PC-3 (cell line): ENCODE measurements at regions not wholly inside any gene's neighbourhood (a gene's known extent, or its start where the extent isn't known, plus 50 kb on each side); places are given as distances from the start of the nearest gene placed in this dataset.
A peak's percentile ranks its signal among the peaks of the same experiment; 100 is the strongest.

Experiments used
- ATAC-seq: fragments of 200-7000 bp; cut with Tn5 transposase; 2 replicates; pipeline ENCODE4 v1.9.1; 2020; ENCODE audit warnings: mild to moderate bottlenecking, moderate library complexity
- BruUV-seq: library from RNA; stranded (reverse); fragments of 400-500 nt; replicated peaks from 2 replicates; lab custom pipeline; 2021; lab: Mats Ljungman, UMichigan
- CTCF ChIA-PET: fragments of 300-600 bp; sonication (Branson Sonifier 250); formaldehyde crosslinking; loops from one replicate; lab custom pipeline; 2022; ENCODE audit warnings: antibody characterized with exemption; lab: Charles Lee
- POLR2A ChIA-PET: fragments of 300-600 bp; sonication (Branson Sonifier 250); formaldehyde crosslinking; loops from one replicate; lab custom pipeline; 2022; ENCODE audit warnings: antibody characterized with exemption; ENCODE audit not compliant: unreplicated experiment; lab: Charles Lee
- DNase-seq: peaks from one replicate; pipeline ENCODE4 v3.0.0-alpha.2; 2015
- H2AFZ ChIP-seq: fragments of 300-600 bp; sonication (generic); 2 replicates; pipeline ENCODE4 v1.6.0; 2016; ENCODE audit warnings: antibody characterized with exemption, low read length
- H3F3A ChIP-seq: fragments of 300-600 bp; sonication (generic); one replicate; pipeline ENCODE4 v1.6.0; 2017; ENCODE audit warnings: antibody characterized with exemption, low read length, control low read depth, mild to moderate bottlenecking; ENCODE audit not compliant: unreplicated experiment
- H3K27ac ChIP-seq: fragments of 300-600 bp; sonication (generic); 2 replicates; pipeline ENCODE4 v1.5.1; 2016; ENCODE audit warnings: mild to moderate bottlenecking, low read length
- H3K27me3 ChIP-seq: fragments of 300-600 bp; sonication (generic); 2 replicates; pipeline ENCODE4 v1.6.1; 2016; ENCODE audit warnings: low read length, mixed read lengths
- H3K36me3 ChIP-seq: fragments of 300-600 bp; sonication (generic); 2 replicates; pipeline ENCODE4 v1.6.1; 2016; ENCODE audit warnings: low read depth, mixed run types, low read length, mixed read lengths
- H3K4me1 ChIP-seq: fragments of 300-600 bp; sonication (generic); 2 replicates; pipeline ENCODE4 v1.5.1; 2016; ENCODE audit warnings: low read length; ENCODE audit not compliant: insufficient read depth
- H3K4me2 ChIP-seq: fragments of 300-600 bp; sonication (generic); 2 replicates; pipeline ENCODE4 v1.6.0; 2016; ENCODE audit warnings: low read length
- H3K4me3 ChIP-seq: fragments of 300-600 bp; sonication (generic); 2 replicates; pipeline ENCODE4 v1.5.1; 2016; ENCODE audit warnings: mild to moderate bottlenecking, low read length, mixed read lengths
- H3K79me2 ChIP-seq: fragments of 300-600 bp; sonication (generic); 2 replicates; pipeline ENCODE4 v1.6.1; 2017; ENCODE audit warnings: low read length, mixed read lengths
- H3K9ac ChIP-seq: fragments of 300-600 bp; sonication (generic); 2 replicates; pipeline ENCODE4 v1.6.0; 2016; ENCODE audit warnings: mild to moderate bottlenecking, low read length
- H3K9me2 ChIP-seq: fragments of 300-600 bp; sonication (generic); replicated peaks from 2 replicates; pipeline ENCODE4 v1.6.1; 2016; ENCODE audit warnings: mixed run types, low read length, mixed read lengths
- H3K9me3 ChIP-seq: fragments of 300-600 bp; sonication (generic); 2 replicates; pipeline ENCODE4 v1.6.1; 2016; ENCODE audit warnings: low read length, mixed read lengths
- H4K20me1 ChIP-seq: fragments of 300-600 bp; sonication (generic); 2 replicates; pipeline ENCODE4 v1.6.1; 2016; ENCODE audit warnings: low read length, mixed read lengths
- CTCF ChIP-seq: fragments of 300-600 bp; sonication (generic); conservative IDR thresholded peaks from 2 replicates; pipeline ENCODE4 v1.5.1; 2017; ENCODE audit warnings: antibody characterized with exemption, low read depth, mild to moderate bottlenecking, low read length
- EZH2 ChIP-seq: fragments of 300-600 bp; sonication (generic); IDR thresholded peaks from one replicate; pipeline ENCODE4 v1.6.1; 2017; ENCODE audit warnings: antibody characterized with exemption, mild to moderate bottlenecking, low read length; ENCODE audit not compliant: unreplicated experiment
- EZH2phosphoT487 ChIP-seq: fragments of 300-600 bp; sonication (generic); IDR thresholded peaks from 2 replicates; pipeline ENCODE4 v1.6.1; 2018; ENCODE audit warnings: mild to moderate bottlenecking, antibody characterized with exemption, low read length, borderline replicate concordance
- intact Hi-C: fragments of 100-400 bp; cut with micrococcal nuclease; formaldehyde crosslinking; loops from 2 replicates; pipeline ENCODE4 v1.9.0; 2023

DNA sequence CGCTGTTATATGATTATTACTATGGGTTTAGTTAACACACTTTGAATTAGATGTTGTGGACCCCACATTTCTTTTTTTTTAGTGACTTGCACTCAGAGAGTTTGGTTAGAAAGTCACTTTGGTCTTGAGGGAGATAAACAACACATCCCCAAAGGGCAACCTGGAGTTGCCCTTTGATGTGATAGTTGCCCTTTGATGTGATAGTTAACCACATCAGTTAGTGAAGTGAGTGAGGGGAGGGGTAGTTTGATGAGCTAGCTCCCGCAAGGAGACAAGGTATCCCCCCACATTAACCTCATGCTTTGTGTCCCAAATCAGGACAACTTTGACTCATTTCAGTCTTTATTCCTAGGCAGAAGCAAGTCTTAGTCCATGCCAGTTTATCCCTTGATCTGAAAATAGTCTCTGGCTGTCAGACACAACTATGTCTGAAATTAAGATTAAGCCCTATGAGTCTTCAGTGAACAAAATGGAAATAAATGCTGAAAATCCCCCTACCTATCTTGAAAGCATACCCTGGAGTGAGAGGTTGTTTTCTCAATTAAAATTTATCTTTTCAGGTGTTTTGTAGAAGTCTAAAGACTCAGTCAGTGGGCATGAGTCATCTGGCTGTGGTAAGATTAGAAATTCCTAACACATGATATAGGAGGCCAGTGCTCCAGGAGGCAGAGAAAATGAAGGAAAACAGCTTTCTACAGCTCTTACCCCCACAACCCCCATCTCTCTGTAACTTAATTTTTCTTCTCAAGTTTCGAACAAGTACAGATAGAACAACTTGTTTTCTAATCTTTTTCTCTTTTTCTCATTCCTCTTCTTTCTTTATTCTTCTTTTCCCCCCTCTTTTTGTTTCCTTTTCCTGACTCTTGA, 208.9 kb upstream of the DMRTA1 start:
- peak; percentile 78 for DNase-seq
- Histone ChIP-seq H3K4me1 (peaks cover 44% of the 10 kb centered on the region), H3K9ac (peak overlapping the region; percentile 79), H3K4me3 (peak overlapping the region; percentile 53), H3K79me2 (no peaks in the 10 kb centered on the region), H4K20me1 (no peaks in the 10 kb centered on the region), H3F3A (no peaks in the 10 kb centered on the region), H3K9me2 (no peaks in the 10 kb centered on the region), H3K36me3 (no peaks in the 10 kb centered on the region), H3K27ac (peak overlapping the region; percentile 89), H3K9me3 (no peaks in the 10 kb centered on the region), H3K27me3 (no peaks in the 10 kb centered on the region), H3K4me2 (peak overlapping the region; percentile 82), H2AFZ (no peak overlapping the region)
- intact Hi-C loops = loop anchor here (1.0 to 2.0 kb wide), 5 partner anchors 67 to 229 kb away; partner anchors contain the start of gene CDKN2B
- ATAC-seq = peak; percentile 88
- CTCF ChIA-PET = interaction anchor here (0.6 to 1.8 kb wide), 3 partner anchors 79 to 229 kb away, joined by 3 to 7 read pairs (median 4); partner anchors contain the start of gene CDKN2B
- POLR2A ChIA-PET = interaction anchor here (0.6 to 0.8 kb wide), 3 partner anchors 93 to 207 kb away, joined by 3 to 5 read pairs (median 4); no protein-coding TSS in a partner anchor
- TF ChIP-seq EZH2 (no peak), CTCF (no peak), EZH2phosphoT487 (no peak)
- no TSS peak for BruUV-seq

- peak overlapping the region; percentile 43; the same call in 1 of the 2 replicates for H2AFZ ChIP-seq
- no peaks in the 10 kb centered on the region for H3K79me2 ChIP-seq
- BruUV-seq = no TSS peak
- ATAC-seq (peak; percentile 42), DNase-seq (peak; percentile 51)
- no peaks in the 10 kb centered on the region for H3K36me3 ChIP-seq
- H3K9me3 ChIP-seq = no peaks in the 10 kb centered on the region
- H3K4me1 ChIP-seq = peaks cover 47% of the 10 kb centered on the region
- H4K20me1 ChIP-seq = no peaks in the 10 kb centered on the region
- H3F3A ChIP-seq = no peaks in the 10 kb centered on the region
- TF ChIP-seq CTCF (peak; percentile 57), EZH2phosphoT487 (no peak), EZH2 (no peak)
- intact Hi-C loops = loop anchor here (1.0 to 2.0 kb wide), 6 partner anchors 28 to 230 kb away; partner anchors contain the start of gene CDKN2B
- ChIA-PET CTCF (interaction anchor here (0.6 to 1.8 kb wide), 7 partner anchors 80 to 232 kb away, joined by 3 to 12 read pairs (median 7); partner anchors contain the start of gene CDKN2B), POLR2A (interaction anchor here (0.5 to 1.4 kb wide), 6 partner anchors 75 to 690 kb away, joined by 3 to 9 read pairs (median 4); partner anchors contain the start of gene CDKN2B)
- peak overlapping the region; percentile 79 for H3K9ac ChIP-seq
- no peaks in the 10 kb centered on the region for H3K27me3 ChIP-seq
- no peaks in the 10 kb centered on the region for H3K9me2 ChIP-seq
- peak overlapping the region; percentile 89 for H3K27ac ChIP-seq
- peak overlapping the region; percentile 53; the same call in 1 of the 2 replicates for H3K4me3 ChIP-seq
- H3K4me2 ChIP-seq = peak overlapping the region; percentile 82
These were observed 207.6 kb upstream of the DMRTA1 start for GRCh38 chr9:22238809-22239684.
